Activated CD8-positive, alpha-beta memory T cell treated with anti-CD3 and anti-CD28 coated beads, Interleukin-2, amount 10 ng/mL, durations not matched to agents 7 days and 5 days (primary cell): ENCODE measurements at regions not wholly inside any gene's neighbourhood (a gene's known extent, or its start where the extent isn't known, plus 50 kb on each side); places are given as distances from the start of the nearest gene placed in this dataset.

Source experiments
- ATAC-seq: fragments of 150-1000 bp; cut with Tn5 transposase; one replicate; pipeline ENCODE4 v1.10.0; 2021; ENCODE audit warnings: moderate library complexity
- CTCF ChIA-PET: fragments of 350-600 bp; sonication (Branson Sonifier 250); formaldehyde crosslinking; loops from one replicate; lab custom pipeline; 2021; ENCODE audit warnings: antibody characterized with exemption; lab: Charles Lee
- DNase-seq: peaks from one replicate; pipeline ENCODE4 v3.0.0-alpha.2; 2020
- H3K27ac Mint-ChIP-seq: one replicate; pipeline ENCODE4 v1.8.0; 2021; ENCODE audit warnings: mild to moderate bottlenecking, mixed read lengths
- H3K27me3 Mint-ChIP-seq: one replicate; pipeline ENCODE4 v1.8.0; 2021; ENCODE audit warnings: mixed read lengths
- H3K36me3 Mint-ChIP-seq: one replicate; pipeline ENCODE4 v1.8.0; 2021; ENCODE audit warnings: mild to moderate bottlenecking, mixed read lengths
- H3K4me1 Mint-ChIP-seq: one replicate; pipeline ENCODE4 v1.8.0; 2021; ENCODE audit warnings: mixed read lengths
- H3K4me3 Mint-ChIP-seq: one replicate; pipeline ENCODE4 v1.8.0; 2021; ENCODE audit warnings: mild to moderate bottlenecking, moderate library complexity, mixed read lengths
- H3K9me3 Mint-ChIP-seq: one replicate; pipeline ENCODE4 v1.8.0; 2022; ENCODE audit warnings: low read depth, mixed read lengths

DNA sequence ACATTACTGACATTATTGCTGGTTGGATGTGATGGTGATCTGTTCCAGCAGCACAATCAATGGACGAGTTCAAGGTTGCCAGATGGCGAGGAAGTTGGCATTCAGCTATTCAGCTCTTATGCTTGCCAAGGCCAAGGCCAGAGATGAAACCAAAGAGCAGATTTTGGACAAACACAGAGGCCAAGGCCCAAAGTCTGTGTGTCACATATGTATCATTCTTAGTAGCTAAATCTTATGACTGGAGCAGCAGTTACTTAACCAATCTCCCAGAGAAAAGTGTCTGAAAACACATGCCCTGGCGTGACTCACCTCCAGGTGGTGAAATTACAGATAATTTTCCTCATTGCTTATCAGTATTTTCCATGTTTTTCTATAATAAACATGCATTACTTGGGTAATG, 189.0 kb upstream of the EGFLAM start:
- CTCF ChIA-PET, result no interaction called here
- no peaks in the 10 kb centered on the region for H3K9me3 Mint-ChIP-seq
- no peak overlapping the region for H3K27ac Mint-ChIP-seq
- no peaks in the 10 kb centered on the region for H3K4me1 Mint-ChIP-seq
- no peaks in the 10 kb centered on the region for H3K27me3 Mint-ChIP-seq
- ATAC-seq, result no peak
- no peak for DNase-seq
- H3K36me3 Mint-ChIP-seq, result no peaks in the 10 kb centered on the region
- H3K4me3 Mint-ChIP-seq, result no peak overlapping the region

DNA sequence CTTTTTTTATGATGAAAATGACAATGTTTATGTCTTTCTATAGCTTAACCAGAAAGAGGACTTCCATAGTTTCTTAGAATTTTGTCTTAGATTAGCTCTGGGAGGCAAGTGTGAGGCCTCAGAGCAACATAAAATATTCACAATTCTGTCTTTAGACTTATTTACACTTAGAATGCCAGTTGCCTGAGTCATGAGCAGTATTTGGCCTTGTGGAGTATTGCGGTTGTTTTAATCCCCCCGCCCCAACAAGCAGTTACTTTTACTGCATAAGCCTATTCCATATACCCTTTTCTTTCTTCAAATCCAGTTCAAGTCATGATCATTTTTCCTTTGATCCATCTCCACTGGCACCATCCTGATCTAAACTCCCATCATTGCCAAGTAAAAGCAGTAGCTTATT, 198.0 kb upstream of the EGFLAM start:
- Mint-ChIP-seq H3K36me3 (no peaks in the 10 kb centered on the region), H3K4me3 (no peak overlapping the region), H3K9me3 (no peaks in the 10 kb centered on the region), H3K27me3 (no peaks in the 10 kb centered on the region), H3K27ac (no peak overlapping the region), H3K4me1 (no peaks in the 10 kb centered on the region)
- CTCF ChIA-PET, result no interaction called here
- DNase-seq (no peak), ATAC-seq (no peak)

DNA sequence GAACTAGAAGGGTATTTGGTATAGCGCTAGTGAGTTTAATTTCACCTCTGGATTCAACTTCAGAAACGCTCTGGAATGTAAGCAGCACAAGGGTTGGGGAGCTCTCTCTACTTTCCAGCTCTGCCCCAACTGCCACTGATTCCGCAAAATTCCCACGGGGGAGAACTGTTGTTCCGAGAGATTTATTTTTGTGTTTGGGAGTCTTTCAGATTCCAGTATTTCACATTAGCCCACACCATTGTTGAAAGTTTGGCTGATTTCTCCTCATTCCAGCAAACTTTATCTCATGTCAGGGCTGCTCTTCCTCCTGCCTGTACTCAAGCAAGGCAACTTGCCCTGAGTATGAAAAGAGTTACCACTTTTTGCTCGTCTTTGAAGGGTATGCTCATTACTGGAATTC, 198.5 kb upstream of the EGFLAM start:
- no peak for ATAC-seq
- no peaks in the 10 kb centered on the region for H3K4me1 Mint-ChIP-seq
- H3K27me3 Mint-ChIP-seq, result no peaks in the 10 kb centered on the region
- CTCF ChIA-PET, result no interaction called here
- no peaks in the 10 kb centered on the region for H3K9me3 Mint-ChIP-seq
- H3K27ac Mint-ChIP-seq, result no peak overlapping the region
- H3K36me3 Mint-ChIP-seq, result no peaks in the 10 kb centered on the region
- no peak for DNase-seq
- no peak overlapping the region for H3K4me3 Mint-ChIP-seq

DNA sequence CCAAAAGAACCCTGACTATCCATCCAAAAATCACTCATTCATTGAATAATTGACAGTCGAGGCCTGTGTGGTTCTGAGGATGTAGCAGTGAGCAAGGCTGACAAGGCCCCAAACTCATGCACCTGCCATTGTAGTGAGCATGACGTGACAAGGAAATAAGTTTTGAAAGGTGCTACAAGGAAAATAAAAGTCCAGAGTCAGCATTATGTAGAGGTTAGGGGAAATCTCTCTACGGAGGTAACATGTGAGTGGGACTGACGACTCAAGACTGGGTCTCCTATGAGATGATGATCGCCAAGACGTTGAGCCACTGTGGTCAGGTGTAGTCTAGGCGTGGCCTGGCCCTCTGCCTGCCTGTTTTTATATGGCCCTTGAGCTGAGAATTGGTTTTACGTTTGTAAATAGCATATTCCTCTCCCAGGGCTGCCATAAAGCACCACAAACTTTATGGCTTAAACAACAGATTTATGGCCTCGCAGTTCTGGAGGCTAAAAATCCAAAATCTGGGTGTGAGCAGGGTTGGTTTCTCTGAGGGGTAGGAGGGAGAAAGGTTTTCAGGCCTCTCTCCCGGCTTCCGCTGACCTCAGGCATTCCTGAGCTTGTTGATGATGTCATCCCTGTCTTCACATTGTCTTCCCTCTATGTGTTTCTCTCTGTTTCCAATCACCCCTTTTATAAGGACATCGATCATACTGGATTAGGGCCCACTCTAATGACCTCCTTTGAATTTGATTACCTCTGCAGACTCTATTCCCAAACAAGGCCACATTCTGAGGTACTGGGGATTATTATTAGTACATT, 206.4 kb upstream of the EGFLAM start:
- CTCF ChIA-PET, result no interaction called here
- ATAC-seq, result no peak

DNA sequence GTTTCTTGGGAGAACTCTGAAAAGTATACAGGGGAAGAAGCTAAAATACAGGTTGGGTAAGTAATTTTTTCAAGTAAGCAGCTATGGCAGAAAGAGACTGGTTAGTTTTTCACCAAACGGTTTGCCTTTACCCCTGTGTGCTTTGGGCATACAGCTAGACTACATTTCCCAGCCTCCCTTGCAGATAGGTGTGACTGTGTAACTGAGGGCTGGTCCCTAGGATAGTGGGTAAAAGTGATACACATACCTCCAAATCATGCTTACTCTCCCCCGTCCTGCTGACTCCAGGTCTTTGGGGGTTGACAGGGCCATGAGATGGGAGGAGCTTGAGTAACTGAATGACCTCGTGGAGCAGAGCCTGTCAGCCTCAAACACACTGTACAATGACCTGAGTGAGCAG, 208.6 kb upstream of the GDNF start:
- Mint-ChIP-seq H3K4me1 (no peaks in the 10 kb centered on the region), H3K36me3 (no peaks in the 10 kb centered on the region), H3K9me3 (no peaks in the 10 kb centered on the region), H3K4me3 (no peak overlapping the region), H3K27ac (no peak overlapping the region), H3K27me3 (peaks cover 2% of the 10 kb centered on the region)
- DNase-seq, result no peak
- CTCF ChIA-PET, result no interaction called here
- no peak for ATAC-seq

More for the DNA sequence above, 206.4 kb upstream of the EGFLAM start:
- Mint-ChIP-seq H3K4me3 (no peak overlapping the region), H3K36me3 (no peaks in the 10 kb centered on the region), H3K27ac (no peak overlapping the region), H3K27me3 (no peaks in the 10 kb centered on the region), H3K9me3 (no peaks in the 10 kb centered on the region), H3K4me1 (no peaks in the 10 kb centered on the region)
- no peak for DNase-seq

DNA sequence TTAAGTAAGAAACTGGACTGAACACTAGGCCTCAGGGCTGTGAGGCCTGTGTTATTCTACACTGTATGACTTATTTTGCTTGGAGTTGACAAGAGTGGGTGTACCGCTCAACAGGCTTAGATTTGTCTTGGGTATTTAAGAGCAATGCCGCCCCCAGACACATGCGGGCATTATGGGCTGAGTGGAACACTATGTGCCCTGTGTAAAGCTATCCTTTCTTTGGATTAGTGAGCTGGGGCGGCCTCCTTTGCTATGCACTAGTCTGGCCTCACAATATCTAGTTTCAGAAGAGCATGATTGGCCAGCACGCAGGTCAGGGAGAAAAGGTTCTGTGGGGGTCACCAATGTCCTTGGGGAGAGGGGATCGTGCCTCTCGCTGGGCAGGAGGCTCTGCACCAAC, 206.3 kb upstream of the GDNF start:
- DNase-seq (no peak), ATAC-seq (no peak)
- no peak overlapping the region for H3K27ac Mint-ChIP-seq
- no peaks in the 10 kb centered on the region for H3K4me1 Mint-ChIP-seq
- H3K27me3 Mint-ChIP-seq, result peaks cover 4% of the 10 kb centered on the region
- H3K9me3 Mint-ChIP-seq, result no peaks in the 10 kb centered on the region
- no peaks in the 10 kb centered on the region for H3K36me3 Mint-ChIP-seq
- CTCF ChIA-PET, result no interaction called here
- no peak overlapping the region for H3K4me3 Mint-ChIP-seq

DNA sequence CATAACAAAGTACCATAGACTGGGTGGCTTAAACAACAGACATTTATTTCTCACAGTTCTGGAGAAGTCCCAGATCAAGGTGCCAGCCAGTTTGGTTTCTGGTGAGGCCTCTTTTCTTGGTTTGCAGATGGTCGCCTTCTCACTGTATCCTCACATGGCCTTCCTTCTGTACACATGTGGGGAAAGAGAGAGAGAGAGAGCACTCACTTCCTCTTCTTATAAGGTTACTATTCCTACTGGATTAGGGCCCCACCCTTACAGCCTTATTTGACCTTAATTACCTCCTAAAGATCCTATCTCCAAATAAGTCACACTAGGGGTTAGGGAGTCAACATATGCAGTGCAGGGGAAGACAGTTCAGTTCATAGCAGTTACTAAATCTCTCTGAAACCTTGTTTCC, 205.6 kb upstream of the GDNF start:
- ATAC-seq (no peak), DNase-seq (no peak)
- H3K27ac Mint-ChIP-seq, result no peak overlapping the region
- H3K36me3 Mint-ChIP-seq, result no peaks in the 10 kb centered on the region
- CTCF ChIA-PET, result no interaction called here
- H3K4me1 Mint-ChIP-seq, result no peaks in the 10 kb centered on the region
- peaks cover 4% of the 10 kb centered on the region for H3K27me3 Mint-ChIP-seq
- H3K4me3 Mint-ChIP-seq, result no peak overlapping the region
- H3K9me3 Mint-ChIP-seq, result no peaks in the 10 kb centered on the region

DNA sequence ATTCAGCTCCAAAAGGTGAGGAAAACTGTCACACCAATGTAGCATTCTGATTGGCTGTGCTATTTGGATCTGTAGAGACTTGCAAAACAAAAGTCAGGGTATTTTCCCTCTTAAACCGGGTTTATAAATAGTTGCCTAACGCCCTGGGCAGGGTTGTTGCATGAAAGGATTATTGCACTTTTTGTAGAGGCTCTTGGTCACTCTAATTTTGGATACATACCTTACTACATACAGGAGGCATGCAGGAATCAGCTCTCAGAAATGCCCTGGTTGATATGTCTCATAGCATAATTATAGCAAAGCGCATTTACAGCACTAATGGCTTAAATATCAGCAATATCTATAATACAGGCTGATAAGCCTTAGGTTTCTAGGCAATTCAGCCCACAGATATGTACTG, 200.0 kb upstream of the GDNF start:
- CTCF ChIA-PET, result no interaction called here
- no peaks in the 10 kb centered on the region for H3K9me3 Mint-ChIP-seq
- H3K27me3 Mint-ChIP-seq, result peaks cover 4% of the 10 kb centered on the region
- DNase-seq, result no peak
- H3K4me1 Mint-ChIP-seq, result no peaks in the 10 kb centered on the region
- no peak for ATAC-seq
- no peak overlapping the region for H3K27ac Mint-ChIP-seq
- no peaks in the 10 kb centered on the region for H3K36me3 Mint-ChIP-seq
- no peak overlapping the region for H3K4me3 Mint-ChIP-seq

DNA sequence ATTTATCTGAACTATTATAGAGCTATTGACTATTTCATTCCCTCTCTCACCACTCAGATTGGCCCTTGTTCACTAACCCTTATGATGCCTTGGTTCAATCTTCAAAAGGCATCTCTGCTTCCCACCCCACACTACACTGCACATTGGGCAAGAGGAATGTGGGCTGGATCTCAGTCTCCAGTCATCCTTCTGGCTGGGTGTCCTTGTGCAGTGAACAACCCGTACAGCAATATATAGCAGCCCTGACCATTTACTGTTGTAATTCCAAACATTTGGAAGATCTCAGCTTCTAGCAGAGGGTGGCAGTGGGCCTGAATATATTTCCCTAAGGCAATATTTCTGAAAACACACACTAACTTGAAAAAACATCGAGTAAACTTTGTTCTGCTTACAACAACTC, 199.2 kb upstream of the GDNF start:
- no peaks in the 10 kb centered on the region for H3K36me3 Mint-ChIP-seq
- peaks cover 4% of the 10 kb centered on the region for H3K27me3 Mint-ChIP-seq
- CTCF ChIA-PET, result no interaction called here
- ATAC-seq (no peak), DNase-seq (no peak)
- H3K4me3 Mint-ChIP-seq, result no peak overlapping the region
- H3K4me1 Mint-ChIP-seq, result no peaks in the 10 kb centered on the region
- H3K9me3 Mint-ChIP-seq, result no peaks in the 10 kb centered on the region
- no peak overlapping the region for H3K27ac Mint-ChIP-seq

DNA sequence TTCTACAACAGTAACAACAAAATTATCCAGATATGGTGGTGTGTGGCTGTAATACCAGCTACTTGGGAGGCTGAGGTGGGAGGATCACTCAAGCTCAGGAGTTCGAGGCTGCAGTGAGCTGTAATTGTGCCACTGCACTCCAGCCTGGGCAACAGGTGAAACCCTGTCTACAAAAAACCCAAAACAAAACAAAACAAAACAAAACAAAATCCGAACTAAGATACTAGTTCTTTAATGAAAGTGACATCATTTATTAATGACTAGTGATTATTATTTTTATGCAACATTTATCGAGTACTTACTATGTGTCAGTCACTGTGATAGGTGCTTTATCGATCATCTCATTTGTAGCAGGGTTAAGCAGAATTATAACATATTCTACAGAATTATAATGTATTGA, 196.9 kb upstream of the GDNF start:
- H3K36me3 Mint-ChIP-seq, result no peaks in the 10 kb centered on the region
- CTCF ChIA-PET, result no interaction called here
- ATAC-seq (no peak), DNase-seq (no peak)
- H3K27ac Mint-ChIP-seq, result no peak overlapping the region
- no peaks in the 10 kb centered on the region for H3K27me3 Mint-ChIP-seq
- no peaks in the 10 kb centered on the region for H3K9me3 Mint-ChIP-seq
- no peaks in the 10 kb centered on the region for H3K4me1 Mint-ChIP-seq
- H3K4me3 Mint-ChIP-seq, result no peak overlapping the region

DNA sequence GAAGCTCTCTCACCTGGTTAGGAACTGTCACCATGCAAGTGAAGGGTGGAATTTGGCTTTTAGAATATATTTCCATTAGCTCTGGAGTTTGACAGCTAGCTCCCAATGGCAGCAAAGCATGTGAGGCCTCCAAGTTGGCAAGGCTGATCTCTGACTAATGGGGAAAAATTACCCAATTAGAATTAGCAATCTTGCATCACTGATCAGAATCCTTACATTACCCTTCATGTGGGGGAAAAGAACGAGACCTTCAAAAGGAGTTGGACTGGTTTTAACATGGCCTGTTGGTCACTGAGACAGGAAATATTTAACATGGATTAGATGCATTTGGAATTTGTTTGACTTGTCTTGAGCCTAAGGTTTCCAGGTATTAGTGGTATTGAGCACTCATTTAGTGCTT, 192.3 kb upstream of the GDNF start:
- CTCF ChIA-PET, result no interaction called here
- ATAC-seq (no peak), DNase-seq (no peak)
- H3K27ac Mint-ChIP-seq, result no peak overlapping the region
- H3K9me3 Mint-ChIP-seq, result no peaks in the 10 kb centered on the region
- no peak overlapping the region for H3K4me3 Mint-ChIP-seq
- H3K27me3 Mint-ChIP-seq, result no peaks in the 10 kb centered on the region
- no peaks in the 10 kb centered on the region for H3K36me3 Mint-ChIP-seq
- H3K4me1 Mint-ChIP-seq, result no peaks in the 10 kb centered on the region

DNA sequence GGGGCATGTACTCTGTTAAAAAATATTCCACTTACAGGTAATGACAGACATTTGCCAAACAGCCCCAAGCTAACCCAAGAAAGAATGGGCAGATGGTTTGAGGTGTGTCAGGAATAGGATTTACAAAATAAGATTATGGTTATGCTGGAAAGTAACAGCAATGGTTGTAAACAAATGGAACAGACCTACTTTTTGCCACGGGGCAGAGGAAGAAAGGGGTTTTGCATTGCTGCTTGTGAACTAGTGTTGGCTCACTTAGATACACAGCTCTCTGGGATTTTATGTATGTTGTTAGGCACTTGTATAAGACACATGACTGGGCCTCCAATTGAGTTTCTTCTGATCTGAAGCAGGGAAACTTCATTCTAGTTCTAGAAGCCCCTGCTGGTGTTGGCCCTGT, 191.5 kb upstream of the GDNF start:
- DNase-seq (no peak), ATAC-seq (no peak)
- no peaks in the 10 kb centered on the region for H3K36me3 Mint-ChIP-seq
- no peak overlapping the region for H3K27ac Mint-ChIP-seq
- no peaks in the 10 kb centered on the region for H3K4me1 Mint-ChIP-seq
- H3K27me3 Mint-ChIP-seq, result no peaks in the 10 kb centered on the region
- H3K9me3 Mint-ChIP-seq, result no peaks in the 10 kb centered on the region
- CTCF ChIA-PET, result no interaction called here
- no peak overlapping the region for H3K4me3 Mint-ChIP-seq

DNA sequence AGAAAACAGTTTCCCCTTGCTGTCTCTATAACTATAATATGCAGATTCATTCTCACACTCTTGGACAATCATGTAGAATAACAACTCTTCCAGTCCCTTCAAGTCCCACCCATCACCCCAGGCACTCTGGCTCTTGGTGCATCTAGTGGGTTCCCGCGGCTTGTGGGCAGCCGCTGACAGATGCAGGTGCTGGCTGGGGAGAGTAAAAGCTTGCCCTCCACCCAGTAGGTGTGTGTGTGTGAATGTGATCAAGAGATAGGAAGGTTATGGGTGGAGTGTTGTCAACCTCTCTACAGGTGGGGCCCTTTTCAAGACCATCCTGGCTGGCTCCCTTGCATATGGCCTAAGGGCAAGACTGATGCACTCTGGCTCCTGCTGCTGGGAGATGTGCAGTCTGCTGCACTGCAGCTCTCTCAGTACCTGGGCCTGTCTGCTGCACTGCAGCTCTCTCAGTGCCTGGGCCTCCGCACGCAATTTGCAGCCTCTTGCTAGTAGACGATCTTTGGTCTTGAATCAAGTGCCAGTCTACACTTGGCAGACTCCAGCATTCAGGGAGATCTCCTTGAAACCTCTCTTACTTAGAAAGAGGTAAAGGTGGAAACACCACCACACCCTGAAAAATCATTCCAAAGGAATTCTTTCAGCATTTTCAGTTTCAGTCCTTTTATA, 189.7 kb upstream of the GDNF start:
- CTCF ChIA-PET, result no interaction called here
- H3K36me3 Mint-ChIP-seq, result no peaks in the 10 kb centered on the region
- H3K4me1 Mint-ChIP-seq, result no peaks in the 10 kb centered on the region
- H3K27ac Mint-ChIP-seq, result no peak overlapping the region
- no peak for DNase-seq
- H3K4me3 Mint-ChIP-seq, result no peak overlapping the region
- H3K9me3 Mint-ChIP-seq, result no peaks in the 10 kb centered on the region
- no peak for ATAC-seq
- H3K27me3 Mint-ChIP-seq, result peaks cover 2% of the 10 kb centered on the region

DNA sequence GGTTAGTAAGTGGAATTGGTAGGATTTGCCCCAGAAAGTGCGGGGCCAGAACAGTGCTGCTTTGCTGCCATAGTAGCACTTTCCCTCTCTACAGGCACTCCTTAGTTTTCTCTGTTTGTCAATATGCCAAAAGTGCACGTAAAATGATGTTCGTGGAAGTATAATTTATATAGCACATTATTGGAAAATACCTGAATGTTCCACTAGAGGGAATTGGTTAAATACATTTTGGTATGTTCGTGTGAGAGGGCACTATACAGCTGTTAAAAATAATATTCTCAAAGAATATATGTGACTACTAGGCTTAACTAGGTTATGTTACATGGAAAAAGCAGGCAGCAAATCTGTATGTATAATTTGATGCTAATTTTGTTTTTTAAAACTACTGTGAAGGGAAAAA, 184.0 kb upstream of the GDNF start:
- Mint-ChIP-seq H3K4me3 (no peak overlapping the region), H3K36me3 (no peaks in the 10 kb centered on the region), H3K27ac (no peak overlapping the region), H3K27me3 (peaks cover 2% of the 10 kb centered on the region), H3K9me3 (no peaks in the 10 kb centered on the region), H3K4me1 (no peaks in the 10 kb centered on the region)
- DNase-seq (no peak), ATAC-seq (no peak)
- CTCF ChIA-PET, result no interaction called here
